ENCODE measurements at regions not wholly inside any gene's neighbourhood (a gene's known extent, or its start where the extent isn't known, plus 50 kb on each side); places are given as distances from the start of the nearest gene placed in this dataset.

DNA sequence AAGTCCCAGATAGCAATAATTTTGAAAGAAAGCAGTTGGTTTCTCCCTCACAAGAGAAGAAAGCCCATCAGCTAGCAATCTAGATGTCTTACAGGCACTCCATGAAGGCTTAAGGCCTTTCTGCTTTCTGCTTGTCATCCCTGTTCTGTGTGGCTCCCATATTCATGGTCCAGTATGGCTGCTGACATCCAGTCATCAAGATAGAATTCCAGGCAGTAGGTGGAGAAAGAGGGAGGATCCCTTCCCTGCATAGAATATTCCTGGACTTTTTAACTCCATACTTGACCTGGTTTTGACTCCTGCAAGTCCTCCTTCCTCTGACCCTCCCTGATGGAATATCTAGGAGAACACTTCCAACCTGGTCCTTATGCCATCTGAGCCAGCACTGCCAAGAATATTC is 389.9 kb upstream of the AKR1E2 start:
- Mint-ChIP-seq H3K4me1 (ENCODE audit: unreplicated experiment) (peaks cover 7% of the 10 kb centered on the region), H3K9me3 (ENCODE audit: unreplicated experiment) (no peaks in the 10 kb centered on the region), H3K27ac (ENCODE audit: unreplicated experiment) (no peak overlapping the region), H3K36me3 (ENCODE audit: low read depth, unreplicated experiment) (no peaks in the 10 kb centered on the region), H3K27me3 (ENCODE audit: unreplicated experiment) (no peaks in the 10 kb centered on the region), H3K4me3 (ENCODE audit: unreplicated experiment) (no peak overlapping the region)
- no peak for DNase-seq (ENCODE audit: low spot score)
- TF ChIP-seq, protein P1, sequence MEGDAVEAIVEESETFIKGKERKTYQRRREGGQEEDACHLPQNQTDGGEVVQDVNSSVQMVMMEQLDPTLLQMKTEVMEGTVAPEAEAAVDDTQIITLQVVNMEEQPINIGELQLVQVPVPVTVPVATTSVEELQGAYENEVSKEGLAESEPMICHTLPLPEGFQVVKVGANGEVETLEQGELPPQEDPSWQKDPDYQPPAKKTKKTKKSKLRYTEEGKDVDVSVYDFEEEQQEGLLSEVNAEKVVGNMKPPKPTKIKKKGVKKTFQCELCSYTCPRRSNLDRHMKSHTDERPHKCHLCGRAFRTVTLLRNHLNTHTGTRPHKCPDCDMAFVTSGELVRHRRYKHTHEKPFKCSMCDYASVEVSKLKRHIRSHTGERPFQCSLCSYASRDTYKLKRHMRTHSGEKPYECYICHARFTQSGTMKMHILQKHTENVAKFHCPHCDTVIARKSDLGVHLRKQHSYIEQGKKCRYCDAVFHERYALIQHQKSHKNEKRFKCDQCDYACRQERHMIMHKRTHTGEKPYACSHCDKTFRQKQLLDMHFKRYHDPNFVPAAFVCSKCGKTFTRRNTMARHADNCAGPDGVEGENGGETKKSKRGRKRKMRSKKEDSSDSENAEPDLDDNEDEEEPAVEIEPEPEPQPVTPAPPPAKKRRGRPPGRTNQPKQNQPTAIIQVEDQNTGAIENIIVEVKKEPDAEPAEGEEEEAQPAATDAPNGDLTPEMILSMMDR (IDR thresholded peaks at IDR 0.05; ENCODE audit: unreplicated experiment), result no peak

DNA sequence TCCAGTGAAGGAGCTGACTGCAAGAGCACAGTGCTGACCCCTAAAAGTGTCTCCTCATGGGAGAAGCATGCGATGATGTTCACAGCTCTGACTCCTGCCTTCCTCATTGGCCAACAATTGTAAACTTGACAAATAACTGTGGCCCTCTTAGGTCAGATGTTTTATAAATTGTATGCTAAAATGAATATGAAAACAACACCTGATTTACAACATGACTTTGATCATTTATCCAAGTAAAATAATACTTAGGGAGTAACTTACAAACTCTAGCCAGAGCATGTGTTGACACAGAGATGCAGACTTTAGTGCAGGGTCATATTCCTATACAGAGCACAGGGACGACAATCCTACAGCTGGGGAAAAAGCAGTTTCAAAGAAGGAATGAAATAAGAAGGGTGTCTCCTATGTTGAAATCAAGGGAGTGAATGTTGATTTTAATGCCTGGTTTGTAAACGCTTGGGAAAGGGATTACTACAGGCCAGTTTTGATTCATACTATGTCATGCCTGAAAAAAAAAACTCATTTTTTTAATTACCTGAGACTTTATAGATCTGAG is 391.4 kb upstream of the AKR1E2 start:
- TF ChIP-seq, protein P1 (IDR thresholded peaks at IDR 0.05; ENCODE audit: unreplicated experiment), result no peak
- Mint-ChIP-seq H3K27ac (ENCODE audit: unreplicated experiment) (no peak overlapping the region), H3K27me3 (ENCODE audit: unreplicated experiment) (no peaks in the 10 kb centered on the region), H3K4me3 (ENCODE audit: unreplicated experiment) (no peak overlapping the region), H3K36me3 (ENCODE audit: low read depth, unreplicated experiment) (no peaks in the 10 kb centered on the region), H3K4me1 (ENCODE audit: unreplicated experiment) (peaks cover 7% of the 10 kb centered on the region), H3K9me3 (ENCODE audit: unreplicated experiment) (no peaks in the 10 kb centered on the region)
- no peak for DNase-seq (ENCODE audit: low spot score)

DNA sequence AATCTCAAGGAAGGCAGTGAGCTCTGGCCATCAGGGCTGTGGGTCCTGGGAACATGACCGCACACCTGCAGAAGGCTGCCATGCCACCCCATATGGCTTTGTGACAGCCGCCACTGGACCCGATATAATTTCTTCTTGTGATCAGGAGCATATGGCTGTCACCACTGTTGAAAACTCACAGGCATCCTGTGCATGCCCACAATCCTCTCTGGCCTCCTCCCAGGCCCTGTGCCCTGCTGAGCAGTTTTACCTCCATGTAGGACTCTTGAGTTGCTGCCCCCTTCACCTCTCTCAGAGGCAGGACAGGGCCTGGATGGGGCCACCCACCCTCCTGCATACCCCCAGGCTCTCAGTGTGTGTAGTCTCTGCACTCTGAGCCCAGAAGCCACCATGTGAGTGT is 391.9 kb upstream of the AKR1E2 start:
- no peaks in the 10 kb centered on the region for H3K27me3 Mint-ChIP-seq (ENCODE audit: unreplicated experiment)
- TF ChIP-seq, protein P1 (IDR thresholded peaks at IDR 0.05; ENCODE audit: unreplicated experiment), result no peak
- H3K27ac Mint-ChIP-seq (ENCODE audit: unreplicated experiment), result no peak overlapping the region
- no peak overlapping the region for H3K4me3 Mint-ChIP-seq (ENCODE audit: unreplicated experiment)
- no peaks in the 10 kb centered on the region for H3K9me3 Mint-ChIP-seq (ENCODE audit: unreplicated experiment)
- H3K4me1 Mint-ChIP-seq (ENCODE audit: unreplicated experiment), result peaks cover 7% of the 10 kb centered on the region
- no peaks in the 10 kb centered on the region for H3K36me3 Mint-ChIP-seq (ENCODE audit: low read depth, unreplicated experiment)
- no peak for DNase-seq (ENCODE audit: low spot score)

DNA sequence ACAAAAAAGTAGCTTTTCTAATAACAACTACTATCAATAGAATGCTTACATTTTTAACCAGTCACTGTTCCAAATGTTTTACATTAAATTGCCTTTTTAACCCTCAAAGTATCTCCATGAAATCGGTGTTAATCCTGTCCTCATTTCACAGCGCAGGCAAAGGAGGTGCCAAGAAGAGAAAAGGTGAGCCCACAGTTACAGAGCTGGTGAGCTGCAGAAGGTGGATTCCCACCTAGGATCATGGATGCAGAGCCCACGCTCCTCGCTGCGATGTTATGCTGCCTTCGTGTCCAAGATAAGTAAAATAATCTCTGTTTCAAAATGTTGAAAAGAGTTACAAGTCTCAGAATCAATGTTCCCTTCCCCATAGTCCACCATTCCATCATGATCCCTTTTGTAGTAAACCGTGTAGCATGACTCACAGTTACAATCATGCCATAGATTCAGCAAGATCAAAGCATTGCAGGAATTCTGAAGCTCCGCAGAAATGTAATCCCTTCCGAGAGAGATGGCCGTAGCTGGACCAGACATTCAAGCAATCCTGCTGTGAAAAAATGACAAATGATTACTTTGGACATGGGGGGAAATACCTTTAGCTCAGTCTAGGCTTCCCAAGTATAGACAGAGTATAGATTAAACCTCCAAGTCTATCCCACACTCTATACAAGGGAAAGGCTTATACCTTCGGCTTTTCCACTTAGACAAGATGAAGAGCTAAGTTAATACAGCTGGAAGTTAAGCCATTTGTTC is 394.7 kb upstream of the AKR1E2 start:
- DNase-seq (ENCODE audit: low spot score), result no peak
- H3K9me3 Mint-ChIP-seq (ENCODE audit: unreplicated experiment), result no peaks in the 10 kb centered on the region
- no peak overlapping the region for H3K27ac Mint-ChIP-seq (ENCODE audit: unreplicated experiment)
- H3K4me1 Mint-ChIP-seq (ENCODE audit: unreplicated experiment), result no peaks in the 10 kb centered on the region
- no peaks in the 10 kb centered on the region for H3K36me3 Mint-ChIP-seq (ENCODE audit: low read depth, unreplicated experiment)
- H3K4me3 Mint-ChIP-seq (ENCODE audit: unreplicated experiment), result no peak overlapping the region
- TF ChIP-seq, protein P1 (IDR thresholded peaks at IDR 0.05; ENCODE audit: unreplicated experiment), result no peak
- H3K27me3 Mint-ChIP-seq (ENCODE audit: unreplicated experiment), result no peaks in the 10 kb centered on the region

DNA sequence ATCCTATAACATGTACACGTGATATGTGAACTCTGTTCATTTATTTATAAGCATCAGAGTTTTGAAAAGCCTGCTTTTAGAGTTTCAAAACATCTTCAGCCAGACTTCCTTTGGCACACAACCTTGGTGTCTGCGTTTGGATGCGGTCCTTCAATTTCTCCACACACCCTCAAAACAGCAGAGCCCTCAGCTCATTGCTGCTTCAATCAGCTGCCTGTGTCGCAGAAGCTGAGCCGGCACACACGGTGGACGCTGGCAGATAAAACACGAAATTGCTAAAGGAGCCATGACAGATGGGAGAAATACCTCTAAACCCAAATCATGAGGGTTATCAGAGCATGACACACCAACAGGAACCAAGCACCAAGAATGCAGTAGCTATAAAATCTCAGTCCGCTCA is 396.4 kb upstream of the AKR1E2 start:
- no peaks in the 10 kb centered on the region for H3K27me3 Mint-ChIP-seq (ENCODE audit: unreplicated experiment)
- H3K36me3 Mint-ChIP-seq (ENCODE audit: low read depth, unreplicated experiment), result no peaks in the 10 kb centered on the region
- H3K4me3 Mint-ChIP-seq (ENCODE audit: unreplicated experiment), result no peak overlapping the region
- no peaks in the 10 kb centered on the region for H3K9me3 Mint-ChIP-seq (ENCODE audit: unreplicated experiment)
- no peak overlapping the region for H3K27ac Mint-ChIP-seq (ENCODE audit: unreplicated experiment)
- no peaks in the 10 kb centered on the region for H3K4me1 Mint-ChIP-seq (ENCODE audit: unreplicated experiment)
- TF ChIP-seq, protein P1 (IDR thresholded peaks at IDR 0.05; ENCODE audit: unreplicated experiment), result no peak
- no peak for DNase-seq (ENCODE audit: low spot score)

All from endothelial cell (in vitro differentiated cells).